ENCODE measurements at regions not wholly inside any gene's neighbourhood (a gene's known extent, or its start where the extent isn't known, plus 50 kb on each side); places are given as distances from the start of the nearest gene placed in this dataset.

GRCh38 chr1:5599541-5599940, 392.7 kb downstream of the NPHP4 start:
- TF ChIP-seq CTCF (IDR thresholded peaks at IDR 0.05) (no peak), POLR2AphosphoS5 (IDR thresholded peaks at IDR 0.05) (no peak)

Measured in prostate gland (tissue), 2 donors.